H9 (cell line): ENCODE measurements at regions not wholly inside any gene's neighbourhood (a gene's known extent, or its start where the extent isn't known, plus 50 kb on each side); places are given as distances from the start of the nearest gene placed in this dataset.

ENCODE experiments used
- DNase-seq: peaks from one replicate; pipeline ENCODE4 v3.0.0-alpha.2; 2017
- H2AFZ ChIP-seq: one replicate; pipeline ENCODE4 v1.6.1; 2013; ENCODE audit warnings: mild to moderate bottlenecking, low read length, control low read depth, moderate library complexity
- H2AK5ac ChIP-seq: 2 replicates; pipeline ENCODE4 v1.6.1; 2013; ENCODE audit warnings: low read length, control low read depth, mixed read lengths; ENCODE audit not compliant: insufficient read length
- H2BK120ac ChIP-seq: one replicate; pipeline ENCODE4 v1.6.1; 2013; ENCODE audit warnings: low read depth, mild to moderate bottlenecking, low read length, control low read depth, inconsistent platforms; ENCODE audit not compliant: poor library complexity, severe bottlenecking
- H2BK12ac ChIP-seq: 2 replicates; pipeline ENCODE4 v1.6.1; 2013; ENCODE audit warnings: low read length, control low read depth, mixed read lengths, low read depth; ENCODE audit not compliant: insufficient read length
- H2BK15ac ChIP-seq: 2 replicates; pipeline ENCODE4 v1.6.1; 2013; ENCODE audit warnings: low read depth, low read length, control low read depth
- H2BK20ac ChIP-seq: one replicate; pipeline ENCODE4 v1.6.1; 2013; ENCODE audit warnings: low read depth, mild to moderate bottlenecking, low read length, control low read depth, inconsistent platforms; ENCODE audit not compliant: poor library complexity, severe bottlenecking
- H2BK5ac ChIP-seq: 2 replicates; pipeline ENCODE4 v1.6.1; 2013; ENCODE audit warnings: low read length, control low read depth, mixed read lengths; ENCODE audit not compliant: insufficient read length
- H3K14ac ChIP-seq: 2 replicates; pipeline ENCODE4 v1.6.1; 2013; ENCODE audit warnings: low read length, control low read depth; ENCODE audit not compliant: insufficient read depth
- H3K18ac ChIP-seq: 2 replicates; pipeline ENCODE4 v1.6.1; 2013; ENCODE audit warnings: low read depth, mild to moderate bottlenecking, mixed read lengths, low read length, control low read depth; ENCODE audit not compliant: insufficient read length
- H3K23ac ChIP-seq: 2 replicates; pipeline ENCODE4 v1.6.1; 2013; ENCODE audit warnings: low read length, control low read depth, mixed read lengths, low read depth; ENCODE audit not compliant: insufficient read length
- H3K23me2 ChIP-seq: 2 replicates; pipeline ENCODE4 v1.6.1; 2013; ENCODE audit warnings: low read depth, mild to moderate bottlenecking, mixed read lengths, low read length, control low read depth; ENCODE audit not compliant: insufficient read length, poor library complexity, severe bottlenecking
- H3K27ac ChIP-seq: 2 replicates; pipeline ENCODE4 v1.5.1; 2013; ENCODE audit warnings: low read length, control low read depth, mixed read lengths, low read depth; ENCODE audit not compliant: insufficient read length
- H3K27me3 ChIP-seq: 2 replicates; pipeline ENCODE4 v1.6.1; 2013; ENCODE audit warnings: low read length, control low read depth, inconsistent platforms; ENCODE audit not compliant: insufficient read depth
- H3K4ac ChIP-seq: 2 replicates; pipeline ENCODE4 v1.6.1; 2013; ENCODE audit warnings: low read depth, mild to moderate bottlenecking, control low read depth, inconsistent platforms, low read length, moderate library complexity
- H3K4me1 ChIP-seq: 2 replicates; pipeline ENCODE4 v1.6.1; 2013; ENCODE audit warnings: low read length, control low read depth, inconsistent platforms; ENCODE audit not compliant: insufficient read depth
- H3K4me2 ChIP-seq: 2 replicates; pipeline ENCODE4 v1.6.1; 2013; ENCODE audit warnings: low read length, control low read depth, mixed read lengths; ENCODE audit not compliant: insufficient read length, insufficient read depth
- H3K56ac ChIP-seq: 2 replicates; pipeline ENCODE4 v1.6.1; 2013; ENCODE audit warnings: low read depth, mild to moderate bottlenecking, mixed read lengths, low read length, control low read depth; ENCODE audit not compliant: insufficient read length
- H3K79me1 ChIP-seq: 2 replicates; pipeline ENCODE4 v1.6.1; 2013; ENCODE audit warnings: low read depth, mild to moderate bottlenecking, moderate library complexity, low read length, control low read depth, inconsistent platforms; ENCODE audit not compliant: insufficient read depth, poor library complexity, severe bottlenecking
- H3K79me2 ChIP-seq: 2 replicates; pipeline ENCODE4 v1.6.1; 2013; ENCODE audit warnings: low read length, control low read depth, inconsistent platforms; ENCODE audit not compliant: insufficient read depth
- H3K9ac ChIP-seq: 2 replicates; pipeline ENCODE4 v1.6.1; 2013; ENCODE audit warnings: low read length, control low read depth, mixed read lengths; ENCODE audit not compliant: insufficient read length; ENCODE audit errors: extremely low read depth
- H3K9me3 ChIP-seq: one replicate; pipeline ENCODE4 v1.6.1; 2013; ENCODE audit warnings: low read depth, low read length, inconsistent platforms; ENCODE audit not compliant: control insufficient read depth
- H3T11ph ChIP-seq: one replicate; pipeline ENCODE4 v1.6.1; 2013; ENCODE audit warnings: mild to moderate bottlenecking, low read length, control low read depth, inconsistent platforms
- H4K20me1 ChIP-seq: one replicate; pipeline ENCODE4 v1.6.1; 2013; ENCODE audit not compliant: control insufficient read depth, insufficient read length, insufficient read depth
- H4K5ac ChIP-seq: 2 replicates; pipeline ENCODE4 v1.6.1; 2013; ENCODE audit warnings: low read depth, mild to moderate bottlenecking, mixed read lengths, low read length, control low read depth; ENCODE audit not compliant: insufficient read length
- H4K8ac ChIP-seq: replicated peaks from 2 replicates; pipeline ENCODE4 v1.6.1; 2013; ENCODE audit warnings: low read length, control low read depth, mixed read lengths, low read depth; ENCODE audit not compliant: insufficient read length
- H4K91ac ChIP-seq: 2 replicates; pipeline ENCODE4 v1.6.1; 2013; ENCODE audit warnings: low read depth, mild to moderate bottlenecking, moderate library complexity, mixed read lengths, low read length, control low read depth; ENCODE audit not compliant: insufficient read length
- H3K27ac Mint-ChIP-seq, 3 experiments: 2 replicates in 2 of 3; 3 replicates in 1 of 3; pipeline ENCODE4 v1.8.0; 2020 to 2021; ENCODE audit warnings: mixed read lengths in 3 of 3, mild to moderate bottlenecking in 1 of 3, moderate library complexity in 1 of 3
- H3K27me3 Mint-ChIP-seq: 2 replicates; pipeline ENCODE4 v1.8.0; 2021; ENCODE audit warnings: low read depth, mild to moderate bottlenecking, moderate library complexity, mixed read lengths
- H3K36me3 Mint-ChIP-seq, 3 experiments: 2 replicates in 2 of 3; 3 replicates in 1 of 3; pipeline ENCODE4 v1.8.0; 2020 to 2021; ENCODE audit warnings: low read depth in 3 of 3, mixed read lengths in 3 of 3; ENCODE audit not compliant: insufficient read depth in 1 of 3
- H3K4me1 Mint-ChIP-seq, 2 experiments: 2 replicates each; pipeline ENCODE4 v1.8.0; 2020; ENCODE audit warnings: mixed read lengths in 2 of 2
- H3K4me3 Mint-ChIP-seq, 2 experiments: 2 replicates in 1 of 2; 3 replicates in 1 of 2; pipeline ENCODE4 v1.8.0; 2020 to 2021; ENCODE audit warnings: mild to moderate bottlenecking in 2 of 2, mixed read lengths in 2 of 2, moderate library complexity in 1 of 2
- H3K9me3 Mint-ChIP-seq, 2 experiments: 2 replicates in 1 of 2; 3 replicates in 1 of 2; pipeline ENCODE4 v1.8.0; 2020; ENCODE audit warnings: mild to moderate bottlenecking in 2 of 2, mixed read lengths in 2 of 2, moderate library complexity in 1 of 2
- WGBS: extraction: QIAGEN DNeasy Blood & Tissue Kit; methylation state at CpG from one replicate; pipeline ENCODE4 v1.1.7; 2013; ENCODE audit warnings: missing lambda C conversion rate, low lambda C conversion rate, mixed read lengths; ENCODE audit not compliant: insufficient read length; ENCODE audit errors: extremely low coverage; 5-methylcytosine and 5-hydroxymethylcytosine counted together
- TF ChIP-seq, protein P1 (sequence below): fragments of 200-600 bp; sonication (generic); conservative IDR thresholded peaks from 3 replicates; pipeline ENCODE4 v1.8.0; 2021; ENCODE audit warnings: antibody characterized with exemption, mild to moderate bottlenecking

DNA sequence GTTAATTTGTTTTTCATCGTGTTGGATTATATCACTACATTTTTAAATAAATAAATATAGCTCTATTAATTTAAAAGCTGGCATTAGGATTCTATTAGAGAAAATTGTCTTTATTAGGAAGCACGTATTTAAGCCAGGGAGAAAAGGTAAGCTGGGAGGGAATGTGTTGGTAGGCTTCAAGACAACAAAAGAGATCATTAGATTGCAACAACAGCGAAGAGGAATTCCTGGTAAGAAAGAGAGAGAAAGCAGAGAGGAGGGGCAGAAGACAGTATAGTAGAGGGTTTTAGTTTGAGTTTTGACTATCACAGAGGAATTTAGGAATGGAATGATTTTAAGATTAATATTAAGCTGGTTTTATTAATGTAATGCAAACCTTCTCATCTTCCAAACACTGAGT is 613.6 kb upstream of the USP15 start:
- peak overlapping the region in 1 of 3 experiments; percentile 61; a peak in 2 of 7 replicates for H3K27ac Mint-ChIP-seq
- H4K8ac ChIP-seq: no peak overlapping the region

More for the DNA sequence above, 613.6 kb upstream of the USP15 start:
- Histone ChIP-seq H2BK15ac (no peak overlapping the region), H3K79me1 (no peaks in the 10 kb centered on the region), H3K4me1 (no peaks in the 10 kb centered on the region; the same call in 1 of the 2 replicates), H3T11ph (no peak overlapping the region), H4K20me1 (no peaks in the 10 kb centered on the region), H2BK20ac (no peak overlapping the region), H3K27ac (no peak overlapping the region), H3K79me2 (no peaks in the 10 kb centered on the region), H3K4me2 (no peak overlapping the region), H3K56ac (no peak overlapping the region), H4K91ac (no peak overlapping the region), H2BK120ac (no peak overlapping the region), H3K4ac (no peak overlapping the region), H3K27me3 (no peaks in the 10 kb centered on the region), H2AK5ac (no peak overlapping the region), H3K23me2 (no peaks in the 10 kb centered on the region), H4K5ac (no peak overlapping the region), H3K23ac (no peak overlapping the region), H3K9me3 (no peaks in the 10 kb centered on the region), H3K14ac (no peak overlapping the region), H2AFZ (no peak overlapping the region), H3K18ac (no peak overlapping the region), H3K9ac (no peak overlapping the region), H2BK12ac (no peak overlapping the region), H2BK5ac (no peak overlapping the region)
- Mint-ChIP-seq H3K4me1 (peaks cover 14 to 20% of the 10 kb centered on the region in 2 experiments), H3K4me3 (no peak overlapping the region; a peak in 1 of 5 replicates), H3K27me3 (no peaks in the 10 kb centered on the region), H3K36me3 (no peaks in the 10 kb centered on the region; a peak in 1 of 7 replicates), H3K9me3 (no peaks in the 10 kb centered on the region; a peak in 1 of 5 replicates)
- DNase-seq: no peak
- no CpG with 5 or more reads among the region's 3 CpGs for WGBS
- TF ChIP-seq, protein P1, sequence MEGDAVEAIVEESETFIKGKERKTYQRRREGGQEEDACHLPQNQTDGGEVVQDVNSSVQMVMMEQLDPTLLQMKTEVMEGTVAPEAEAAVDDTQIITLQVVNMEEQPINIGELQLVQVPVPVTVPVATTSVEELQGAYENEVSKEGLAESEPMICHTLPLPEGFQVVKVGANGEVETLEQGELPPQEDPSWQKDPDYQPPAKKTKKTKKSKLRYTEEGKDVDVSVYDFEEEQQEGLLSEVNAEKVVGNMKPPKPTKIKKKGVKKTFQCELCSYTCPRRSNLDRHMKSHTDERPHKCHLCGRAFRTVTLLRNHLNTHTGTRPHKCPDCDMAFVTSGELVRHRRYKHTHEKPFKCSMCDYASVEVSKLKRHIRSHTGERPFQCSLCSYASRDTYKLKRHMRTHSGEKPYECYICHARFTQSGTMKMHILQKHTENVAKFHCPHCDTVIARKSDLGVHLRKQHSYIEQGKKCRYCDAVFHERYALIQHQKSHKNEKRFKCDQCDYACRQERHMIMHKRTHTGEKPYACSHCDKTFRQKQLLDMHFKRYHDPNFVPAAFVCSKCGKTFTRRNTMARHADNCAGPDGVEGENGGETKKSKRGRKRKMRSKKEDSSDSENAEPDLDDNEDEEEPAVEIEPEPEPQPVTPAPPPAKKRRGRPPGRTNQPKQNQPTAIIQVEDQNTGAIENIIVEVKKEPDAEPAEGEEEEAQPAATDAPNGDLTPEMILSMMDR: no peak
